Panc1 (cell line): ENCODE measurements at regions not wholly inside any gene's neighbourhood (a gene's known extent, or its start where the extent isn't known, plus 50 kb on each side); places are given as distances from the start of the nearest gene placed in this dataset.
"Not testable (repeated sequence)": the region's sequence is repeated elsewhere in the genome, so short reads cannot be mapped to it uniquely, and the experiment has no call there.

Experiments
- ATAC-seq: fragments of 200-7000 bp; cut with Tn5 transposase; 2 replicates; pipeline ENCODE4 v1.9.1; 2020; ENCODE audit warnings: mild to moderate bottlenecking, moderate library complexity
- BruUV-seq: library from RNA; stranded (reverse); fragments of 400-500 nt; replicated peaks from 2 replicates; lab custom pipeline; 2021; lab: Mats Ljungman, UMichigan
- CTCF ChIA-PET: fragments of 300-600 bp; sonication (Branson Sonifier 250); formaldehyde crosslinking; loops from one replicate; lab custom pipeline; 2022; ENCODE audit warnings: antibody characterized with exemption; lab: Charles Lee
- POLR2A ChIA-PET: fragments of 300-600 bp; sonication (Branson Sonifier 250); formaldehyde crosslinking; loops from one replicate; lab custom pipeline; 2022; ENCODE audit warnings: antibody characterized with exemption; lab: Charles Lee
- DNase-seq: peaks from one replicate; pipeline ENCODE4 v3.0.0-alpha.2; 2010; ENCODE audit warnings: low read depth, low spot score
- H3K27ac ChIP-seq: 2 replicates; pipeline ENCODE4 v1.5.1; 2011; ENCODE audit warnings: mild to moderate bottlenecking, low read length, inconsistent platforms
- H3K27me3 ChIP-seq: fragments of 200-500 bp; sonication (Bioruptor generic); 2 replicates; pipeline ENCODE4 v1.6.0; 2014; ENCODE audit warnings: low read length, inconsistent platforms; ENCODE audit not compliant: control insufficient read depth, insufficient read depth
- H3K36me3 ChIP-seq: fragments of 200-500 bp; sonication (Bioruptor generic); 2 replicates; pipeline ENCODE4 v1.5.1; 2014; ENCODE audit warnings: inconsistent platforms, mild to moderate bottlenecking, low read length, moderate library complexity; ENCODE audit not compliant: control insufficient read depth, insufficient read depth
- H3K4me1 ChIP-seq: 2 replicates; pipeline ENCODE4 v1.5.1; 2011; ENCODE audit warnings: inconsistent platforms, mild to moderate bottlenecking, low read length, moderate library complexity; ENCODE audit not compliant: control insufficient read depth, insufficient read depth
- H3K4me3 ChIP-seq, 2 experiments: 2 replicates each; pipeline ENCODE4 v1.5.1; 2011 to 2012; ENCODE audit warnings: low read depth in 2 of 2, low read length in 2 of 2, mild to moderate bottlenecking in 2 of 2, inconsistent platforms in 1 of 2, moderate library complexity in 1 of 2
- H3K9me3 ChIP-seq: fragments of 200-500 bp; sonication (Bioruptor generic); 2 replicates; pipeline ENCODE4 v1.5.1; 2014; ENCODE audit warnings: low read depth, mild to moderate bottlenecking, inconsistent platforms, low read length, moderate library complexity; ENCODE audit not compliant: control insufficient read depth, insufficient read depth
- POLR2AphosphoS5 ChIP-seq: IDR thresholded peaks from 2 replicates; pipeline ENCODE4 v1.6.1; 2012; ENCODE audit warnings: mild to moderate bottlenecking, low read depth, low read length, moderate library complexity
- REST ChIP-seq, 2 experiments: IDR thresholded peaks; 2 replicates each; pipeline ENCODE4 v1.6.1; 2011 to 2012; ENCODE audit warnings: low read depth in 2 of 2, control low read depth in 1 of 2, low read length in 1 of 2, mild to moderate bottlenecking in 1 of 2, moderate library complexity in 1 of 2; ENCODE audit not compliant: insufficient read depth in 1 of 2
- SIN3A ChIP-seq: IDR thresholded peaks from 2 replicates; pipeline ENCODE4 v1.6.1; 2012; ENCODE audit warnings: low read depth, mild to moderate bottlenecking, low read length, moderate library complexity, borderline replicate concordance; ENCODE audit not compliant: insufficient read depth
- TCF7L2 ChIP-seq: IDR thresholded peaks from 2 replicates; pipeline ENCODE4 v1.6.1; 2011; ENCODE audit warnings: mild to moderate bottlenecking, low read depth, low read length, inconsistent platforms
- in situ Hi-C: cut with HindIII; loops from 2 replicates; pipeline ENCODE4 v1.10.0; 2016; ENCODE audit warnings: low sequenced_read_pairs, low pct_unique_long_range_greater_than_20kb
- intact Hi-C: fragments of 100-400 bp; cut with micrococcal nuclease; formaldehyde crosslinking; loops from one replicate; pipeline ENCODE4 v1.10.0; 2022; ENCODE audit not compliant: unreplicated experiment
- TF ChIP-seq, protein P1 (sequence below): fragments of 450-650 bp; IDR thresholded peaks from 2 replicates; pipeline ENCODE4 v1.5.1; 2017; ENCODE audit warnings: mild to moderate bottlenecking

DNA sequence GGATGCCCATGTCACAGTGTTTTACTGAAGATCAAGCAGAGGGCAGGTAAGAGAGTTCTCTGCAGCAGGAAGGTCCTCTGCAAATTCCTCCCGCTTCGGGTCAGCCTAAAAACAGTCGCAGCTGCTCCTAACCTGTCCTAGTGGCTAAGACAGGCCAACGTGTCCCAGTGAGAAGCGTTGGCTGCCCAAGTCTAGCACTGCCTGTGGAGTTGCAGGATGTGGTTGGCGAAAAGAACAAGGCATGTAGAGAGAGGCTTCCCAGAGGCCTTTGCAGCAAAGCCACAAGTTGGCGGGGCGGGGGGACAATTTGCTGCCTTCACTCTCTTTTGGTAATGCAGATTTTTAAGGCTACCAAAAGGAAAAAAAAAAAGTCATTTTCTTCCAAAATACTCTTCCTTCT, 340.1 kb downstream of the BCL11B start:
- TF ChIP-seq TCF7L2: no peak
- no peak for TF ChIP-seq REST (IDR thresholded peaks at IDR 0.05; ENCODE audit: insufficient read depth in 1 of 2, low read depth in 2 of 2, low read length in 1 of 2)
- no peak for TF ChIP-seq SIN3A
- TF ChIP-seq POLR2AphosphoS5: no peak
- TF ChIP-seq, protein P1, sequence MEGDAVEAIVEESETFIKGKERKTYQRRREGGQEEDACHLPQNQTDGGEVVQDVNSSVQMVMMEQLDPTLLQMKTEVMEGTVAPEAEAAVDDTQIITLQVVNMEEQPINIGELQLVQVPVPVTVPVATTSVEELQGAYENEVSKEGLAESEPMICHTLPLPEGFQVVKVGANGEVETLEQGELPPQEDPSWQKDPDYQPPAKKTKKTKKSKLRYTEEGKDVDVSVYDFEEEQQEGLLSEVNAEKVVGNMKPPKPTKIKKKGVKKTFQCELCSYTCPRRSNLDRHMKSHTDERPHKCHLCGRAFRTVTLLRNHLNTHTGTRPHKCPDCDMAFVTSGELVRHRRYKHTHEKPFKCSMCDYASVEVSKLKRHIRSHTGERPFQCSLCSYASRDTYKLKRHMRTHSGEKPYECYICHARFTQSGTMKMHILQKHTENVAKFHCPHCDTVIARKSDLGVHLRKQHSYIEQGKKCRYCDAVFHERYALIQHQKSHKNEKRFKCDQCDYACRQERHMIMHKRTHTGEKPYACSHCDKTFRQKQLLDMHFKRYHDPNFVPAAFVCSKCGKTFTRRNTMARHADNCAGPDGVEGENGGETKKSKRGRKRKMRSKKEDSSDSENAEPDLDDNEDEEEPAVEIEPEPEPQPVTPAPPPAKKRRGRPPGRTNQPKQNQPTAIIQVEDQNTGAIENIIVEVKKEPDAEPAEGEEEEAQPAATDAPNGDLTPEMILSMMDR: no peak
- H3K27ac ChIP-seq: no peak overlapping the region
- H3K36me3 ChIP-seq: no peaks in the 10 kb centered on the region
- no TSS peak for BruUV-seq
- H3K9me3 ChIP-seq: no peaks in the 10 kb centered on the region
- ATAC-seq (no peak), DNase-seq (no peak)
- H3K4me1 ChIP-seq: no peaks in the 10 kb centered on the region
- no peaks in the 10 kb centered on the region for H3K27me3 ChIP-seq
- intact Hi-C loops: no loop called here
- in situ Hi-C loops: no loop called here
- CTCF ChIA-PET: no interaction called here
- POLR2A ChIA-PET: no interaction called here
- H3K4me3 ChIP-seq: no peak overlapping the region

DNA sequence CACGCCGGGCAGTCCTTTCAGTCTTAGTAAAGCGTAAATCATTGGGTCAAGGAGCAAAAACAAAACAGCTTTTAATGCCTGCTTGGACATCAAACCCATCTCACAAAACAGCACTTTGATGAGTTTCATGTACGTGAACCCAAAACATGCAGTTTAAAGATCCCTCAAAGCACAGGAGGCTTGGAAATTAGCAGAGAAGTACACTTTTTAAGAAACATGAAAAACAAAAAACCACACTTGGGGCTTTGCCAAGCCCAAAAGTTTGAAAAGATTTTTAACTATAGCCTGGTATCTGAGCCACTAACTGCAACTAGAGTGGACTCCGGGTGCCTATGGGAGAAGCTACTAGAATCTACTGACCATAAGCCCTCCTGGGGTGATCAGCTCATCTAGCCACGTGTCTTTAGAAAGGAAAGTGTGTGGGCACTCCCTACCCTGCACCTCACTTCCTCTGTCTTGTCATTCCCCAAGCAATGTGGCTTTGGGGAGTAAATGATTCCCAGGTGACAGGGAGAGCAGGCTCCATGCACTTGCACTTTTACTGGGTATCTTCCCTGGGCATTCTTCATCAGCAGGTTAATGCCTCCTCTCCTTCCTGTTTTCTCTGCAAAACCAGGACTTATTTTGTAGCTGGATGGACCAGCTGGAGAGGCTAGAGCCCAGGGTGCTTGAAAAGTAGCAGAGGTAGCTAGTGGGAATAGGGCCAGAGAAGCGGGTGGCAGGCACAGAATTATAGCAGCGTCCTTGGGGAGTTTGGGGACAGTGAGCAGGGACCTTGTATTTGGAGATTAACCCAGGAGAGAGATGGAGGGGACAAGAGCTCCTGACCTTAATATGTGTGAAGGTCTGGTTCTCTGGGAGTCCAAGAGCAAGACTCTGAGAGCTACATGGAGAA, 339.3 kb downstream of the BCL11B start:
- DNase-seq (no peak), ATAC-seq (no peak)
- Histone ChIP-seq H3K27me3 (no peaks in the 10 kb centered on the region), H3K9me3 (no peaks in the 10 kb centered on the region), H3K4me3 (no peak overlapping the region), H3K4me1 (no peaks in the 10 kb centered on the region), H3K27ac (no peak overlapping the region), H3K36me3 (no peaks in the 10 kb centered on the region)
- BruUV-seq: no TSS peak
- TF ChIP-seq REST (IDR thresholded peaks at IDR 0.05; ENCODE audit: insufficient read depth in 1 of 2, low read depth in 2 of 2, low read length in 1 of 2): no peak
- TF ChIP-seq, protein P1: no peak
- ChIA-PET CTCF (no interaction called here), POLR2A (no interaction called here)
- in situ Hi-C loops (no loop called here), intact Hi-C loops (no loop called here)

DNA sequence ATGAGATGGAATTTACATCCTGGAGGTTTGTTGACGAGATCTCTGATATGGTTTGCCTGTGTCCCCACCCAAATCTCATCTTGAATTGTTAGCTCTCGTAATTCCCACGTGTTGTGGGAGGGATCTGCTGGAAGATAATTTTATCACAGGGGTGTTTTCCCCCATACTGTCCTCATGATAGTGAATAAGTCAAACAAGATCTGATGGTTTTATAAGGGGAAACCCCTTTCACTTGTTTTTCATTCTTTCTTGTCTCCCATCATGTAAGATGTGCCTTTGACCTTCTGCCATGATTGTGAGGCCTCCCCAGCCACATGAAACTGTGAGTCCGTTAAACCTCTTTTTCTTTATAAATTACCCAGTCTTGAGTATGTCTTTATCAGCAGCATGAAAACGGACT, 337.4 kb downstream of the BCL11B start:
- H3K9me3 ChIP-seq, DNase-seq, in situ Hi-C loops, CTCF ChIA-PET, POLR2A ChIA-PET, H3K27me3 ChIP-seq, H3K27ac ChIP-seq, H3K4me1 ChIP-seq, H3K36me3 ChIP-seq, ATAC-seq, BruUV-seq, H3K4me3 ChIP-seq, intact Hi-C loops: not testable (repeated sequence)
